Neural progenitor cell (in vitro differentiated cells): ENCODE measurements at regions not wholly inside any gene's neighbourhood (a gene's known extent, or its start where the extent isn't known, plus 50 kb on each side); places are given as distances from the start of the nearest gene placed in this dataset.

ENCODE experiments used
- DNase-seq: peaks from one replicate; pipeline ENCODE4 v3.0.0-alpha.2; 2016; ENCODE audit warnings: low spot score
- H2AFZ ChIP-seq: fragments of 200-600 bp; sonication (generic); replicated peaks from 2 replicates; pipeline ENCODE4 v1.6.1; 2016; ENCODE audit warnings: antibody characterized with exemption
- H3F3A ChIP-seq: fragments of 200-600 bp; sonication (generic); 2 replicates; pipeline ENCODE4 v1.6.1; 2016; ENCODE audit warnings: antibody characterized with exemption, low read depth
- H3K27ac ChIP-seq: fragments of 200-600 bp; sonication (generic); 2 replicates; pipeline ENCODE4 v1.5.1; 2016; ENCODE audit warnings: mild to moderate bottlenecking
- H3K27me3 ChIP-seq: fragments of 200-600 bp; sonication (generic); 2 replicates; pipeline ENCODE4 v1.6.1; 2016; ENCODE audit warnings: mild to moderate bottlenecking, moderate library complexity
- H3K36me3 ChIP-seq: fragments of 200-600 bp; sonication (generic); 2 replicates; pipeline ENCODE4 v1.5.1; 2016
- H3K4me1 ChIP-seq: fragments of 200-600 bp; sonication (generic); 2 replicates; pipeline ENCODE4 v1.6.1; 2016; ENCODE audit warnings: mixed run types
- H3K4me2 ChIP-seq: fragments of 200-600 bp; sonication (generic); 2 replicates; pipeline ENCODE4 v1.6.1; 2016
- H3K4me3 ChIP-seq: fragments of 200-600 bp; sonication (generic); 2 replicates; pipeline ENCODE4 v1.5.1; 2016
- H3K79me2 ChIP-seq: fragments of 200-600 bp; sonication (generic); 2 replicates; pipeline ENCODE4 v1.6.1; 2016; ENCODE audit warnings: low read depth
- H3K9ac ChIP-seq: fragments of 200-600 bp; sonication (generic); 2 replicates; pipeline ENCODE4 v1.6.1; 2016
- H3K9me3 ChIP-seq: fragments of 200-600 bp; sonication (generic); 2 replicates; pipeline ENCODE4 v1.5.1; 2016; ENCODE audit warnings: low read depth
- H4K20me1 ChIP-seq: fragments of 200-600 bp; sonication (generic); 2 replicates; pipeline ENCODE4 v1.6.1; 2016; ENCODE audit warnings: low read depth
- H3K27ac Mint-ChIP-seq: 3 replicates; pipeline ENCODE4 v1.8.0; 2021; ENCODE audit warnings: mixed read lengths
- H3K27me3 Mint-ChIP-seq: 2 replicates; pipeline ENCODE4 v1.8.0; 2022; ENCODE audit warnings: low read depth, mild to moderate bottlenecking, inconsistent platforms, moderate library complexity, mixed read lengths; ENCODE audit not compliant: insufficient read depth
- H3K36me3 Mint-ChIP-seq: 3 replicates; pipeline ENCODE4 v1.8.0; 2021; ENCODE audit warnings: mixed read lengths
- H3K4me1 Mint-ChIP-seq: 3 replicates; pipeline ENCODE4 v1.8.0; 2021; ENCODE audit warnings: mixed read lengths
- H3K4me3 Mint-ChIP-seq: 3 replicates; pipeline ENCODE4 v1.8.0; 2021; ENCODE audit warnings: mild to moderate bottlenecking, moderate library complexity, mixed read lengths
- H3K9me3 Mint-ChIP-seq: 3 replicates; pipeline ENCODE4 v1.8.0; 2020; ENCODE audit warnings: mixed read lengths
- EZH2 ChIP-seq: fragments of 200-600 bp; sonication (generic); IDR thresholded peaks from 2 replicates; pipeline ENCODE4 v1.6.1; 2017; ENCODE audit warnings: antibody characterized with exemption, mild to moderate bottlenecking, moderate library complexity
- EZH2phosphoT487 ChIP-seq: fragments of 200-600 bp; sonication (generic); IDR thresholded peaks from 2 replicates; pipeline ENCODE4 v1.6.1; 2017; ENCODE audit warnings: antibody characterized with exemption
- TF ChIP-seq, protein P1 (sequence below): fragments of 200-600 bp; sonication (generic); IDR thresholded peaks from 2 replicates; pipeline ENCODE4 v1.5.1; 2017; ENCODE audit warnings: antibody characterized with exemption, mild to moderate bottlenecking

- no peak overlapping the region for H3K4me3 ChIP-seq
- H3K27me3 Mint-ChIP-seq = no peaks in the 10 kb centered on the region
- TF ChIP-seq EZH2phosphoT487 (no peak), EZH2 (no peak)
- TF ChIP-seq, protein P1, sequence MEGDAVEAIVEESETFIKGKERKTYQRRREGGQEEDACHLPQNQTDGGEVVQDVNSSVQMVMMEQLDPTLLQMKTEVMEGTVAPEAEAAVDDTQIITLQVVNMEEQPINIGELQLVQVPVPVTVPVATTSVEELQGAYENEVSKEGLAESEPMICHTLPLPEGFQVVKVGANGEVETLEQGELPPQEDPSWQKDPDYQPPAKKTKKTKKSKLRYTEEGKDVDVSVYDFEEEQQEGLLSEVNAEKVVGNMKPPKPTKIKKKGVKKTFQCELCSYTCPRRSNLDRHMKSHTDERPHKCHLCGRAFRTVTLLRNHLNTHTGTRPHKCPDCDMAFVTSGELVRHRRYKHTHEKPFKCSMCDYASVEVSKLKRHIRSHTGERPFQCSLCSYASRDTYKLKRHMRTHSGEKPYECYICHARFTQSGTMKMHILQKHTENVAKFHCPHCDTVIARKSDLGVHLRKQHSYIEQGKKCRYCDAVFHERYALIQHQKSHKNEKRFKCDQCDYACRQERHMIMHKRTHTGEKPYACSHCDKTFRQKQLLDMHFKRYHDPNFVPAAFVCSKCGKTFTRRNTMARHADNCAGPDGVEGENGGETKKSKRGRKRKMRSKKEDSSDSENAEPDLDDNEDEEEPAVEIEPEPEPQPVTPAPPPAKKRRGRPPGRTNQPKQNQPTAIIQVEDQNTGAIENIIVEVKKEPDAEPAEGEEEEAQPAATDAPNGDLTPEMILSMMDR = no peak
- H3K4me3 Mint-ChIP-seq = no peak overlapping the region
- H4K20me1 ChIP-seq = no peaks in the 10 kb centered on the region
- no peaks in the 10 kb centered on the region for H3K27me3 ChIP-seq
- H3K4me1 Mint-ChIP-seq = no peaks in the 10 kb centered on the region
- H3K4me2 ChIP-seq = no peak overlapping the region
- no peaks in the 10 kb centered on the region for H3K4me1 ChIP-seq
- no peak overlapping the region for H2AFZ ChIP-seq
- H3K79me2 ChIP-seq = no peaks in the 10 kb centered on the region
- DNase-seq = no peak
- H3K36me3 Mint-ChIP-seq = no peaks in the 10 kb centered on the region
- no peaks in the 10 kb centered on the region for H3K9me3 ChIP-seq
- no peaks in the 10 kb centered on the region for H3K9me3 Mint-ChIP-seq
- no peak overlapping the region for H3K27ac Mint-ChIP-seq
- no peak overlapping the region for H3K27ac ChIP-seq
- H3K36me3 ChIP-seq = no peaks in the 10 kb centered on the region
- H3K9ac ChIP-seq = no peak overlapping the region
- H3F3A ChIP-seq = no peaks in the 10 kb centered on the region
Observed at GRCh38 chr3:117201901-117202774, 492.6 kb downstream of the TUSC7 start.

- H3K9ac ChIP-seq = no peak overlapping the region
- no peak overlapping the region for H3K4me2 ChIP-seq
- Mint-ChIP-seq H3K4me1 (peaks cover 3% of the 10 kb centered on the region), H3K9me3 (peaks cover 3% of the 10 kb centered on the region), H3K4me3 (no peak overlapping the region), H3K27ac (no peak overlapping the region), H3K36me3 (no peaks in the 10 kb centered on the region), H3K27me3 (no peaks in the 10 kb centered on the region)
- DNase-seq = no peak
- H3K79me2 ChIP-seq = no peaks in the 10 kb centered on the region
- no peaks in the 10 kb centered on the region for H4K20me1 ChIP-seq
- no peak overlapping the region for H3K4me3 ChIP-seq
- no peaks in the 10 kb centered on the region for H3K4me1 ChIP-seq
- TF ChIP-seq EZH2 (no peak), EZH2phosphoT487 (no peak)
- TF ChIP-seq, protein P1 = no peak
- H3K27me3 ChIP-seq = no peaks in the 10 kb centered on the region
- no peak overlapping the region for H2AFZ ChIP-seq
- H3K9me3 ChIP-seq = peaks cover 2% of the 10 kb centered on the region
- no peaks in the 10 kb centered on the region for H3K36me3 ChIP-seq
- no peaks in the 10 kb centered on the region for H3F3A ChIP-seq
- no peak overlapping the region for H3K27ac ChIP-seq
Observed at GRCh38 chr3:117217355-117217754, 507.8 kb downstream of the TUSC7 start.

DNA sequence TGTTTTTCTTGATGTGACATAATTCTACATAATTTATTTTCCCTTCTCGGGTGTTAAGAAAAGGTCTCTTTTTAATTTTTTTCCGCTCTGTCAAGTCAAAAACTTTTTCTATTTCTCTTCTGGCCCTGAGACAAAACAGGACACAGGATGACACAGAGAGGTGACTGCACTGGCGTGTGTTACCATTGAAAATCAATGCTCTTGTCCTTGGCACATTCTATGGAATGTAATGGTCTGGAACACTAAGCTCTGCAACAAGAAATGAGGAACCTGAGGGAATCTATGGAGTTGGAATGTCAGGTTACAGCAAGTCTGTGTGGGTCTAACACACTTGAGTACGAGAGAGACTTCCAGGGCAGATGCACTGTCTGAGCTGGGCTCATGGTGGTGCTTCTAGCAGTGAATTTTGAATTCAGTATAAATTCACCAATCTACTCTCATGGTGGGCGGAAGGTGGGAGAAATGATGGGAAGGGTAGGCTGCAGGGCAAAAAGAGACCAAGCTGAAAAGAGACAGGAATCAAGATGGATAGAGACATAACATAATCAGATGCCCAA, 508.3 kb downstream of the TUSC7 start:
- peaks cover 3% of the 10 kb centered on the region for H3K4me1 Mint-ChIP-seq
- no peak overlapping the region for H3K9ac ChIP-seq
- H3K79me2 ChIP-seq = no peaks in the 10 kb centered on the region
- H3K4me1 ChIP-seq = no peaks in the 10 kb centered on the region
- DNase-seq = no peak
- H3K4me2 ChIP-seq = no peak overlapping the region
- no peaks in the 10 kb centered on the region for H3K36me3 Mint-ChIP-seq
- no peak overlapping the region for H2AFZ ChIP-seq
- H3K9me3 Mint-ChIP-seq = peaks cover 1% of the 10 kb centered on the region
- no peak overlapping the region for H3K27ac ChIP-seq
- H3K36me3 ChIP-seq = no peaks in the 10 kb centered on the region
- H3K27me3 ChIP-seq = no peaks in the 10 kb centered on the region
- H3K9me3 ChIP-seq = no peaks in the 10 kb centered on the region
- no peak overlapping the region for H3K27ac Mint-ChIP-seq
- H3K4me3 Mint-ChIP-seq = no peak overlapping the region
- H3F3A ChIP-seq = no peaks in the 10 kb centered on the region
- H3K27me3 Mint-ChIP-seq = no peaks in the 10 kb centered on the region
- H3K4me3 ChIP-seq = no peak overlapping the region
- TF ChIP-seq, protein P1 = no peak
- TF ChIP-seq EZH2 (no peak), EZH2phosphoT487 (no peak)
- H4K20me1 ChIP-seq = no peaks in the 10 kb centered on the region
